Gastroesophageal sphincter (tissue), 3 donors: ENCODE measurements at regions not wholly inside any gene's neighbourhood (a gene's known extent, or its start where the extent isn't known, plus 50 kb on each side); places are given as distances from the start of the nearest gene placed in this dataset.

Source experiments
- CTCF ChIP-seq, 4 experiments: fragments of 200-600 bp in 2 of 4; fragments of 450-650 bp in 2 of 4; sonication (generic) in 1 of 4; IDR thresholded peaks; one replicate each; pipeline ENCODE4 v1.5.1; 2017 to 2019; ENCODE audit warnings: antibody characterized with exemption in 4 of 4, mild to moderate bottlenecking in 2 of 4, moderate library complexity in 2 of 4
- EP300 ChIP-seq: sonication (generic); formaldehyde crosslinking; IDR thresholded peaks from one replicate; pipeline ENCODE4 v1.6.1; 2017; ENCODE audit warnings: antibody characterized with exemption, mild to moderate bottlenecking
- POLR2A ChIP-seq, 2 donors: fragments of 450-650 bp; IDR thresholded peaks; one replicate each; pipeline ENCODE4 v1.6.1; 2017; ENCODE audit warnings: antibody characterized with exemption in 2 of 2, mild to moderate bottlenecking in 2 of 2, moderate library complexity in 1 of 2
- POLR2AphosphoS5 ChIP-seq: sonication (generic); formaldehyde crosslinking; IDR thresholded peaks from one replicate; pipeline ENCODE4 v1.6.1; 2017; ENCODE audit warnings: antibody characterized with exemption

GRCh38 chr13:40220299-40220935 lies 446.0 kb downstream of the FOXO1 start:
- no peak for TF ChIP-seq POLR2A (IDR thresholded peaks at IDR 0.05)
- no peak for TF ChIP-seq CTCF (IDR thresholded peaks at IDR 0.05)
- no peak for TF ChIP-seq POLR2AphosphoS5
- no peak for TF ChIP-seq EP300
